OCI-LY3 (cell line): ENCODE measurements at regions not wholly inside any gene's neighbourhood (a gene's known extent, or its start where the extent isn't known, plus 50 kb on each side); places are given as distances from the start of the nearest gene placed in this dataset.

Experiments
- H2AFZ ChIP-seq: fragments of 200-600, 300-600 bp; shearing (Covaris generic); 2 replicates; pipeline ENCODE4 v1.6.0; 2014; ENCODE audit warnings: antibody characterized with exemption, low read depth, low read length
- H3K27ac ChIP-seq: fragments of 200-600, 300-600 bp; sonication (generic); 2 replicates; pipeline ENCODE4 v1.5.1; 2014; ENCODE audit warnings: mild to moderate bottlenecking, low read length, moderate library complexity, mixed read lengths
- H3K27me3 ChIP-seq: fragments of 200-600, 300-600 bp; sonication (generic); 2 replicates; pipeline ENCODE4 v1.6.1; 2014; ENCODE audit warnings: low read depth, low read length, mixed read lengths
- H3K36me3 ChIP-seq: fragments of 200-600, 300-600 bp; sonication (generic); replicated peaks from 2 replicates; pipeline ENCODE3; 2014; ENCODE audit warnings: low read depth, low read length, mixed read lengths
- H3K4me1 ChIP-seq: fragments of 300-600, 200-600 bp; sonication (generic); 2 replicates; pipeline ENCODE4 v1.6.1; 2014; ENCODE audit warnings: low read length, mixed read lengths
- H3K4me2 ChIP-seq: fragments of 200-600, 300-600 bp; sonication (generic); 2 replicates; pipeline ENCODE4 v1.6.1; 2014; ENCODE audit warnings: low read length, mixed read lengths
- H3K4me3 ChIP-seq: fragments of 300-600, 200-600 bp; sonication (generic); 2 replicates; pipeline ENCODE4 v1.5.1; 2014; ENCODE audit warnings: antibody characterized with exemption, mild to moderate bottlenecking, low read length, moderate library complexity
- H3K79me2 ChIP-seq: fragments of 300-600, 200-600 bp; shearing (Covaris generic); 2 replicates; pipeline ENCODE4 v1.6.1; 2014; ENCODE audit warnings: mild to moderate bottlenecking, low read length, mixed read lengths
- H3K9ac ChIP-seq: fragments of 300-600, 200-600 bp; shearing (Covaris generic); 2 replicates; pipeline ENCODE4 v1.6.0; 2014; ENCODE audit warnings: mild to moderate bottlenecking, low read length, moderate library complexity
- H3K9me3 ChIP-seq: fragments of 200-600, 300-600 bp; shearing (Covaris generic); 2 replicates; pipeline ENCODE4 v1.6.1; 2014; ENCODE audit warnings: low read length, mixed read lengths; ENCODE audit not compliant: insufficient read depth
- H4K20me1 ChIP-seq: fragments of 200-600, 300-600 bp; sonication (generic); 2 replicates; pipeline ENCODE4 v1.6.1; 2016; ENCODE audit warnings: low read length, mixed read lengths; ENCODE audit not compliant: insufficient read depth
- EZH2phosphoT487 ChIP-seq: fragments of 200-600 bp; shearing (Covaris generic); IDR thresholded peaks from 2 replicates; pipeline ENCODE4 v1.6.1; 2018; ENCODE audit warnings: antibody characterized with exemption, mixed run types, low read depth
- TF ChIP-seq, protein P1 (sequence below): fragments of 200-600, 300-600 bp; sonication (generic); IDR thresholded peaks from 2 replicates; pipeline ENCODE4 v1.5.1; 2014; ENCODE audit warnings: antibody characterized with exemption, low read length, low read depth

DNA sequence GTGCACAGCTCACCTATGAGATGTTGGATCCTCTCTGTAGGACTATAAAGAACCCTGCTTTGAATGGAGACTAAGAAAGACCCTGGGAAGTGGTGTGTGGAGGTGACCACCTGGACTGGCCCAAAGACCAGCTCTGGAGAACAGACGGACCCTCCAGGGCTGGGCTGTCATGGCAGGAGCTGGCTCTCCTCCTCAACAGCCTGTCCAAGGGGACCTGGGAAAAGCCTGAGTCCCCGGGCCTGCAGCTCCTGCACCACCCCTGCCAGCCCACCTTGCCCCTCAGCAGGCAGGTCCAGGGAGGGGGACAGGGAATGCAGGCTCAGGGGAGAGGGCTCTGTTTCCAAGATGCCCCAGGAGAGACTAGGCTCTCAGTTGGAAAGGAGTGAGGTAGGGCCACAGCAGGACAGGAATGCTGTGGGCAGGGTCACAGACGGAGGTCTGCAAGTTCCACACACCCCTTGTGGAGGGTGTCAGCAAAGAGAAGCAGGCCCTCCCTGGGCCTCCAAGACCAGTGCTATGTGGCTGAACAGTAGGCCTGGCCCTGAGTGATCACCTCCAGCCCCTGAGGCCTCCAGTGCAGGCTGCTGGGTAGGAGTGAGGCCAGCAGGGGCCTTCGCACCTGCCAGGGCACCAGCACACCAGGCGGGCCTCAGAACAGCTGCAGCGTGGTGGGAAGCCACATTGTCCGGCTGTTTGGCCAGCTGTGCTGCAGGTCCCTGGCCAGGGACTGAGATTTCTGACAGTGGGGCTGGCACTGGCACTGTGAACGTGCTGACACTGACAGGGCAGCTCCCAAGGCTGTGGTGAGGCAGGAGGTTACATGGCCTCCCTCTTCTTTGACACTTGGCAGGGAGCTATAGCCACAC lies 86.4 kb upstream of the OTOS start:
- Histone ChIP-seq H3K4me2 (no peak overlapping the region), H3K4me1 (no peaks in the 10 kb centered on the region), H3K36me3 (no peaks in the 10 kb centered on the region), H4K20me1 (no peaks in the 10 kb centered on the region), H3K27ac (no peak overlapping the region), H3K9ac (no peak overlapping the region), H2AFZ (no peak overlapping the region), H3K79me2 (no peaks in the 10 kb centered on the region), H3K9me3 (no peaks in the 10 kb centered on the region), H3K27me3 (0 out of 2 replicates have a peak, but pooled peaks cover 4% of the 10 kb centered on the region), H3K4me3 (no peak overlapping the region)
- TF ChIP-seq EZH2phosphoT487, result no peak
- TF ChIP-seq, protein P1, sequence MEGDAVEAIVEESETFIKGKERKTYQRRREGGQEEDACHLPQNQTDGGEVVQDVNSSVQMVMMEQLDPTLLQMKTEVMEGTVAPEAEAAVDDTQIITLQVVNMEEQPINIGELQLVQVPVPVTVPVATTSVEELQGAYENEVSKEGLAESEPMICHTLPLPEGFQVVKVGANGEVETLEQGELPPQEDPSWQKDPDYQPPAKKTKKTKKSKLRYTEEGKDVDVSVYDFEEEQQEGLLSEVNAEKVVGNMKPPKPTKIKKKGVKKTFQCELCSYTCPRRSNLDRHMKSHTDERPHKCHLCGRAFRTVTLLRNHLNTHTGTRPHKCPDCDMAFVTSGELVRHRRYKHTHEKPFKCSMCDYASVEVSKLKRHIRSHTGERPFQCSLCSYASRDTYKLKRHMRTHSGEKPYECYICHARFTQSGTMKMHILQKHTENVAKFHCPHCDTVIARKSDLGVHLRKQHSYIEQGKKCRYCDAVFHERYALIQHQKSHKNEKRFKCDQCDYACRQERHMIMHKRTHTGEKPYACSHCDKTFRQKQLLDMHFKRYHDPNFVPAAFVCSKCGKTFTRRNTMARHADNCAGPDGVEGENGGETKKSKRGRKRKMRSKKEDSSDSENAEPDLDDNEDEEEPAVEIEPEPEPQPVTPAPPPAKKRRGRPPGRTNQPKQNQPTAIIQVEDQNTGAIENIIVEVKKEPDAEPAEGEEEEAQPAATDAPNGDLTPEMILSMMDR, result no peak

DNA sequence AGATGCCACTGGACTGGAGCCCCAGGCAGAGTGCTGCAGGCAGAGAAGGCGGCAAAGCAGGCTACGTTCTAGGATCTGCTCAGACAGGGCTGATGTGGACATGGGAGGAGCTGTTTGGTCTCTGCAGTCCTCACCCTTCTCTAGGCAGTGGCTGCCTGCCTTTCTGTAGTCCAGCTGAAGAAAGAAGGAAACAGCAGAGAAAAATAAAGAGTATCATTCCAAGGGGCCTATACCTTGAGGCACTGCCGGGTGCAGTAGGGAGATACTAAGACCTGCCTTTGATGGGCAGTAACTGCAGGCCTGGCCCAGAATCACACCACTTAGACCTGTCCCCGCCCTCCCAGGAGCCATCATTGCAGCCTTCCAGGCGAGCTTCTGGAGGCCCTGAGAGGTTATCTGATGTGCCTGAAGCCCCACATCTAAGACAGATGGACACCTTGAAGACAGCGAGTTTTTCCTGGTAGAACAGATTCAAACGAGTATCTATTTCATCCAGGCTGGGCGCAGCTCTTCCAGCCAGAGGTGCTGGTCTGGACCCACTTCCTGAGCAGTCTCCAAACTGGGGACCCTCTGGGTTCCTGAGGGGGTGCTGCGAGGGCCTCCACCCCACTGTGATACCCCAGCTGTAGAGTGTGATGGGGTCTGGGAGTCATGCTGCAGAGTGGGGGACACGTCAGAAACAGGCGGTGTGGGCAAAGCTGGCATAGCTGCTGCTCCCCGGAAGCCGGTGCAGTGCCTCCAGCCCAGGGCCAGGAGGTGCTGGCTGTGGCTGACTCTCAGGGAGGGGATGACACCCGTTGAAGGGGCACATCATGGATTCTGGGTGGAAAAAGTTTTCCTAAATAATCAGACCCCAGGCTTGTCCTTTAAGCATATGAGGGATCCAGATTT lies 87.3 kb upstream of the OTOS start:
- H3K27me3 ChIP-seq, result 0 out of 2 replicates have a peak, but pooled peaks cover 4% of the 10 kb centered on the region
- TF ChIP-seq, protein P1, result no peak
- TF ChIP-seq EZH2phosphoT487, result no peak
- H3K4me1 ChIP-seq, result no peaks in the 10 kb centered on the region
- H3K9ac ChIP-seq, result no peak overlapping the region
- H3K4me3 ChIP-seq, result no peak overlapping the region
- H3K79me2 ChIP-seq, result no peaks in the 10 kb centered on the region
- no peak overlapping the region for H3K27ac ChIP-seq
- no peak overlapping the region for H3K4me2 ChIP-seq
- H4K20me1 ChIP-seq, result no peaks in the 10 kb centered on the region
- no peaks in the 10 kb centered on the region for H3K36me3 ChIP-seq
- no peaks in the 10 kb centered on the region for H3K9me3 ChIP-seq
- no peak overlapping the region for H2AFZ ChIP-seq

DNA sequence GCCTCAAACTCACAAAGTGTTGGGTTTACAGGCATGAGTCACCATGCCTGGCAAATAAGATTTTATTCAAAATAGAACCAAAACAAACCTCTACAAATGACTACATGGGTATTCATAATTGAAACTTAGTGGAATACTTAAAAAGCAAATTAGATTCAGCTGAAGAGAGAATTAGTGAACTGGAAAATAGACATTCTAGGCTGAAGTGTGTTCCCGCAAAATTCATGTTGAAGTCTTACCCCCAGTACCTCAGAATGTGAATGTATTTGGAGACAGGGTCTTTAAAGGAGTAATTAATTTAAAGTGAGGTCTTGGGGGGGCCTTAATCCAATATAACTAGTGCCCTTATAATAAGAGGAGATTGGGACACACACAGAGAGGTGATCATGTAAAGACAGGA lies 88.5 kb upstream of the OTOS start:
- H4K20me1 ChIP-seq, result no peaks in the 10 kb centered on the region
- no peak overlapping the region for H3K9ac ChIP-seq
- no peaks in the 10 kb centered on the region for H3K4me1 ChIP-seq
- no peaks in the 10 kb centered on the region for H3K79me2 ChIP-seq
- H2AFZ ChIP-seq, result no peak overlapping the region
- no peak for TF ChIP-seq EZH2phosphoT487
- TF ChIP-seq, protein P1, result no peak
- no peak overlapping the region for H3K4me3 ChIP-seq
- H3K36me3 ChIP-seq, result no peaks in the 10 kb centered on the region
- no peaks in the 10 kb centered on the region for H3K9me3 ChIP-seq
- no peak overlapping the region for H3K4me2 ChIP-seq
- H3K27me3 ChIP-seq, result no peaks in the 10 kb centered on the region
- H3K27ac ChIP-seq, result no peak overlapping the region

DNA sequence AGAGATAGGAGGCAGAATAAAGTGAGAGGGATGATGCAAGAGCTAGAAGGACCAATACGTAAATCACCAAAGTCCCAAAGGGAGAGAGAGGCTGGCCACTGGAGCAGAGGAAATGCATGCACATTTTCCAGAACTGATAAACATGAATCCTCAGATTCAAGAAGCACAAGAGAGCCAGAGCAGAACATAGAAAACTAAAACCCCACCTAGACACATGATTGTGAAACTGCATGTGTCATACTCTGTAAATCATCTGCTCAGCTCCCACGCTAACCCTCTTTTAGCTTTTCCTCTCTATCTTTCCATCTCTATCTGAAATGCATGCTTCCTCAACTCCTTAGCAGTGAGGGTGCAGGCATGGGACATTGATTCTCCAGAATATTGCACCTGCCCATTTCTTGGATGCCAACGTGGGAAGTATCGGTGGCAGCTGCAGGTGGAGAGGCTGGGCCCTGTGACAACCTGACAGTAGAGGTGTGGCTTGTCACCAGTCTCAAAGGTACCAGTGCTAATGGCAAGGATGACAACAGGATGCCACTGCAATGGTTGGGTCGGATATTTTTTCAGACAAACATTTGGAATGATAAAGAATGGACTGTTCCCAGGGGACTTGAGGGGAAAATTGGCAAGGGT lies 89.3 kb upstream of the OTOS start:
- no peak overlapping the region for H3K27ac ChIP-seq

More for the DNA sequence above, 89.3 kb upstream of the OTOS start:
- Histone ChIP-seq H4K20me1 (no peaks in the 10 kb centered on the region), H3K4me1 (no peaks in the 10 kb centered on the region), H3K4me2 (no peak overlapping the region), H3K36me3 (no peaks in the 10 kb centered on the region), H3K9ac (no peak overlapping the region), H3K79me2 (no peaks in the 10 kb centered on the region), H3K9me3 (no peaks in the 10 kb centered on the region), H3K27me3 (no peaks in the 10 kb centered on the region), H3K4me3 (no peak overlapping the region), H2AFZ (no peak overlapping the region)
- TF ChIP-seq, protein P1, result no peak
- no peak for TF ChIP-seq EZH2phosphoT487
